ACHN (cell line): ENCODE measurements at regions not wholly inside any gene's neighbourhood (a gene's known extent, or its start where the extent isn't known, plus 50 kb on each side); places are given as distances from the start of the nearest gene placed in this dataset.

Experiments used
- DNase-seq: peaks from one replicate; pipeline ENCODE4 v3.0.0-alpha.2; 2015
- in situ Hi-C: cut with HindIII; loops from 2 replicates; pipeline ENCODE4 v1.10.0; 2017; ENCODE audit warnings: low sequenced_read_pairs, low pct_ligation_motif_present, low pct_unique_long_range_greater_than_20kb

DNA sequence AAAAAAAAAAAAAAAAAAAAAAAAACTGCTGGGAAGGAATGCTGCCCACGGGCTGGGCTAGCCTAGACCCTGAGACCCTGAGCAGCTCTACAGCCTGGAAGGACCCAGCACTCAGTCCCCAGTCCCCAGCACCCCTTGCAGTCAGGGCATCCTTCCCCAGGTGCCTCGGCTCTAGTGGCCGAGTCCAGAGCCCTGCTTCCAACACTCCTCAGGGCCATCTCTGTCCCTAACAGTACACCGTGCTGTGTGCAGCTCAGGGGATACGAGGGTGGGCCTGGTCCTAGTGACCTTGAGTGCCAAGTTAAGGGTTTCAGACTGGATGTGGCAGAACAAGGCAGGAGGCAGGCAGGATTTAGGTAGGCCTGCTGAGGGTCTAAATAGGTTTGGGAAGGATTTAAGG lies 50.2 kb upstream of the LRP8 start:
- in situ Hi-C loops: no loop called here
- no peak for DNase-seq

DNA sequence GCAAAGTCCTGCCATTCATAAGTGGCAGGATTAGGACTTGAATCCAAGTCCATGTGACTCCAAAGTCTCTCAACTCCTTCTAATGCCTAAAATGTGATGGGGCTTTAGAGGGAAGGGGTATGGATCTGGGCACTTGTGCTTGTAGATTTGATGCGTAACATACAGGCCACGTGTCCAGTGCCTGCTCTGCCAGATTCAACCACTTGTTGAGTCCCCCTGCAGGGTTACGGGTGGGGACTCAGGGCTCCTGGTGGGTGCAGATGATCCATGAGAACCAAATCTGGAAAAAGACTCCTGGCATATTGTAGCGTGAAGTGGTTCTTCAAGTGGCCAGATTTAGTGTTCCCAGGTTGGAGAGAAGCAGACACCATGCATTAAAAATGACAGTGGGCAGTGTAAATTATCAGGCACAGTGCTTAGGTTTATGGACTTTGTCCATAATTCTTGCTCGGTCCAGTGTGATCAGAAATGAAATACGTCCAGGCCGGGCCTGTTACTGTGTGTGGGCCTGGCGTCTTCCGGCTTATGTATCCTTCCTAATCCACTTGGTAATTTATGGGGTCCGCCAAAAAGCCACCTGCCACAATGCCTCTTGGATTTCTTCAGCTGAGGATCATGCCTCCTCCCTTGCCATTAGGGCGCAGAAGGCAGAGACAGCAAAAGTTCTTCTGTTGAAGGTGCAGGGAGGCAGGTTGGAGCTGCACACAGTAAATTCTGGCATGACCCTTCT lies 51.2 kb upstream of the LRP8 start:
- DNase-seq: no peak
- in situ Hi-C loops: no loop called here

DNA sequence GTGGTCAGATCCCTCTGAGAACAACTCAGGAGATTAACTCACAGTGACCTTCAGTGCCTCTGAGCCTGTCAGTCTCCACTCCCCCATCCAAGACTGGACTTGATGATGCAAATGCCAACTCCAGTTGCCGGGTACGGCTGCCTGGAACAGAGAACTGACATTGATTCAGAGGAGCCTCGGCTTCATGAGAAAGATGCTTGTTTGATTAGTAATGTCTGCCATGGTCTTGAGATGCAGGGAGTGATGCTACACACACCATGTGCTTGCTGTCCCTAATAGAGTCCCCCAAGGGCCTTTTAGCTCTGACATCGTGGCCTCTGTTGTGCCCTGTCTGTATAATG lies 51.8 kb upstream of the LRP8 start:
- in situ Hi-C loops: no loop called here
- DNase-seq: no peak

DNA sequence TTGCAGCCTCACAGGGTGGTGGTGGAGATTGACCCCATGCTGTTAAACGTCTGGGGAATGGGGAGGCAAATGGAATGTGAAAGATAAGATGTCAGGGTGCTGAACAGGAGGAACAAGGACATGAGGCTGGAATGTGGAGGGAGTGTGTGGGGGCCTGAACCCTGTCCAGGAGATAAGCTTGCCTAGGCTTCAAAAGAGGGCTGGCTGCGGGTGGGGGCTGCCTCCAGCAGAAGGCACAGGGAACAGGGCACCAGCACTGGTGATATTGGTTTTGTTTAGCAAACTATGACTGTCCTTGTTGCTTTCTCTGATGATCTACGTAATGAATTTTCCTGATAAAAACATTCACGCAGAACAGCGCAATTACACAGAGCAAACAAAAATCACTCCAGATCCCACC lies 52.4 kb upstream of the LRP8 start:
- no peak for DNase-seq
- in situ Hi-C loops: no loop called here

DNA sequence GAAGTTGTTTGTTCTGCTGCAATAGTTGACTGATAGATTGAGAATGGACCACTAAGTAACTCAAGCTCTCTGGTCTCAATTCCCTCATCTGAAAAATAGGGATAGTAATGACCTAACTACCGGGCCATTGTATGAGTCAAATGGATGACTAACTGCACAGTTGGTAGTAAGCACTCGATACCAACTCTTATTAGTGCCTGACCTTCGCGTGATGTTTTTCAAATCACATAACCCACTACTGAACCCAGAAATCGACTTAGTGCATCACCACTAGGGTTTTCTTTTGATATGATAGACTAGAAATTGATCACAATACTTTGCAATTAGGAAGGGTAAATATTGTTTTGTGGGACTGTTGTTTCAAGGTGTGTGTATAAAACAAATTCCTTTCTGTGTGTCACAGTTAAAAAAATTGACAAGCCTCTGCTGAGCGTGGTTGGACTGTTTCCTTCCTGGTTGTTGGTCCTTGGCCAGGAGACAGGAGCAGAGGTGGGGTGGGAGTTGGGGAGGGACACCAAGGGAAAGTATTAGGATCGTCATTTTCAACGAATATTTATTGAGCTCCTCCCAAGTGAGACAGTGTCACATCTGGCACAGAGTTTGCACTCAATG lies 54.0 kb upstream of the LRP8 start:
- in situ Hi-C loops: no loop called here
- DNase-seq: peak; percentile 50

DNA sequence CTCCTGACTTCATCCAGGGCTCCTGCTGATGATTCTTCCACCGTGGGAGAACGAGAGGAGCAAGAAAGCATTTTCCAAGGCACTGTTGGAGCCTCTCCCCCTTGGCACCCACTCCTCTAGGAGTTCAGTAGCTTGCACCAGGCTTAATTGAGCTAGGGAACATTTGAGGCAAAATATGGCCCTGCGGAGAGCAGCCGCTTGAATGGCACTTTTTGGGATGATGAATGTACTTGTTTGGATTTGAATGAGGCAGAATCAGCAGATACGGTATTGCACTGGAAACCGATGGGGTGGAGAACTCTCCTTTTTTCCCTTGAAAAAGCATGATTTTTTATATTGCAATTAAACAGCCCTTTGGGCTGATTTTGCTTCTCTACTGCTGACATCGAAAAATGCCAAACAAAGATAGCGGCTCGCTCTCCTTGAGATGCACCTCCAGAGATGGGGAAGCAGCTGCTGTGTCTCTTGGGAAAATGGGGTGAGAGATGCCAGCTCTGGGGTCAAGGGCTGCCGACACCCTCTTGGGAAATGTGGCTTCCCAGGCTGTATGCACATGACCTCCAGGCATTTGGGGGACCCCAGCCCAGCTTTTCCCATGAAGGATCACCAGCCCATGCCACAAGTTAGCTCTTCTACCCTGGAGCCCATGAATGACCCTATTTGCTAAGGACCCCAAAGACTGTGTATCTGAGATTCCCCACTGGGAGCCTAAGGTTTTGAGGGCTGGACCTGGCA lies 55.4 kb upstream of the LRP8 start:
- in situ Hi-C loops: no loop called here
- DNase-seq: no peak

DNA sequence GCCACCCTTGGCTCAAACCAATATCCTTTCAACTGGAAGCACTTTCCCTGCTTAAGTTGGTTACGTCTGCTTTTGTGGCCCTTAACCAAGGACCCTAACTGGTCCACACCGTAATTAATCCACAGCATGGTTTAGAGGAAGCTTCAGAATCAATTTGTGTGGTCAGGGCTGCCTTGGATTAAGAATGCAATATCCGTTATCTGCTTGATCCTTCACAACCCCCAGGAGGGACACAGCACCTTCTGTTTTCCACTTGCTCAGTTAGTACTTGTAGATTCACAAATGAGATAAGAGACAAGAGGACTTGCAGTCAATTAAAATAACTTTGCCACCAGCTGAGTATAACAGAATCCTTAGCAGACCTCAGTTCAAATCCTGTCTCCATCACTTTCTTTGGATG lies 56.9 kb upstream of the LRP8 start:
- DNase-seq: no peak
- in situ Hi-C loops: no loop called here

DNA sequence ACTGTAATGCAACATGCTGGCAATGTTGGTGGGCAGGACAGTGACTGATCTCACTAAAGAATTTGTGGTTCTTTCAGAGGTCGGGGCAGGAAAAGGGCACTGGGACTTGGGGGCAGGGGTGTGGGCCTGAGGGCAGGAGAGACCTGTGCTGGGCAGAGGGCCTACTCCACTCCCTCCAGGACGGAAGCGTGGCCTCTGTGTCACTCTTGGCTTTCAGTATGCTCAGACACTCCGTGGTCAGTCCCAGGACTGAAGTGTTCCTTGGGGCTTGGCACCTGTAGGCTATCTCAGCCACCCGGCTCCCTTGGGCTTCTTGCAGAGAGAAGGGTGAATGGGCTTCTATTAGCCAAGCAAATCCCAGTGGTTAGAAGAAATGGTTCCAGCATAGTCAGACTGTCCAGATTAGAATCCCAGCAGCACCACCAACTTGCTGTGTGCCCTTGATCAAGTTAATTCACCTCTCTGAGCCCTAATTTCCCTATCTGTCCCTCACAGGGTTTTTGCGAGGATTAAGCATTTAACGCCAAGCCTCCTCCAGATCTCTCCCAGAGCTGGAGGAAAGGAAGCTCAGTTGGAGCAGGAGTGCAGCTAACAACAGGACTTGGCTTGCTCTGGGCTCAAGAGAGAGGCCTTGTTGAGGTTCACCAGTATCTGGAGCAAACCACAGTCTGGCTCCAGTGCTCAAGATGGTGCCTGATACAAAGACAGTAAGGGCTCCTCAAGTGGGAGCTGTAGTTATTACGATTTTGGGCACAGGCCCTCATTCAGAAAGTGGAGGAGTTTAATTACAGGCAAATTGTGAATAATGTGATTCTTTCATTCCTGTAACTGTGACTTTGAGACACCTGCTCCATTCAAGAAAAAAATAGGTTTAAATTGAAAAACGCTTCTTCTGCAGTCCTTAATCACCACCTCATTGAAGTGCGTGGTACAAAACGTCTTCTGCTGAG lies 57.7 kb upstream of the LRP8 start:
- in situ Hi-C loops: no loop called here

DNA sequence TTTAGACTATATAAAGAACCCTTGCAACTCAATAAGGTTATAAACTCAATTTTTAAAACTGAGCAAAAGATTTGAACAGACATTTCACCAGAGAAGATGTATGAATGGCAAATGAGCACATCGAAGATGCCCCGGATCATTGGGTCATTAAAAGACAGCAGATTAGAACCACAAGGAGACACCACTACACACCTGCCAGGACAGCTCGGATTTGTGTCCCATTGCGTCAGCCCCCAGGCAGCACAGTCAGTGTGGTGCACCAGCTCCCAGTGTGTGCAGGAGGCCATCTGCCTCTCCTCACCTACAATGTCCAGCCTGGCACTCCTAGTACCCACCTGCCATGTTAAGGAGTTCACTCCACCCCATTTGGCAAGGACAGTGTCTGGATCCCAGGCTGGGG lies 61.1 kb upstream of the LRP8 start:
- no peak for DNase-seq
- in situ Hi-C loops: no loop called here

More for the DNA sequence above, 57.7 kb upstream of the LRP8 start:
- no peak for DNase-seq

DNA sequence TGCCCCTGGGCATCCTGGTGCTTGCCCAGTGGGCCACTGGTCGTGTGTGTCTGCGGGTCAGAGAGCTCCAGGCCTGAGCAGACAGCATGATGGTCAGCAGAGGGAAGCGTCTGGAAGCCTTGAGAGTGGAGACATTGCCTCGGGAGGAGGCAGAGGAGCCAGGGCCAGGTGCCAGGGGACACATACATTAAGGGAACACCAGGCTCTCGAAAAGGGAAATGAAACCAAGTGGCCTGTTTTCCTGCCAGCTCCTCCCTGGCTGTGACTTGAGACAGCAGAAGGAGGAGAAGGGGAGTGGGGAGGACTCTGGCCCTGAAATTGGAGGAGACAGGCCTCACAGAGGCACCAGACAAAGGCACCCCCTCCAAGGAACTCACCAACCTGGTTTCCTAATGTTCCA lies 62.4 kb upstream of the LRP8 start:
- in situ Hi-C loops: no loop called here

DNA sequence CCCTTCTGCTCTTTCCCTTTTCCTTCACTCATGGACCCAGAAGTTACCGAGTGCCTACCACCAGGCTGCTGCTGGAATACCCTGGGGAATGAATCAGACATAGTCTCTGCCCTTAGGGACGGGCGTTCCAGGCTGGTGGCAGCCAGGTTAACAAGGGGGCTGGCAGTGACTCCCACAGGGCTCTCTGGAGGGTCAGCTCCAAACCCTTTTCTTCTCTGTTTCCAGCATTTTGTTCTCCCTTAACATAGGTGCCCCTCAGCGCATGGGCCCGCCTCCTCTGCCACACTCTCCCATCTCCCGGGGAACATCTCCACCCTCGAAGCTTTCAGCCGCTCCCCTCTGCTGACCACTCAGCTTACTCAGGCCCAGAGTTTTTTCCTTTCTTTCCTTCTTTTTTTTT lies 62.9 kb upstream of the LRP8 start:
- in situ Hi-C loops: no loop called here
- no peak for DNase-seq

More for the DNA sequence above, 62.4 kb upstream of the LRP8 start:
- no peak for DNase-seq

DNA sequence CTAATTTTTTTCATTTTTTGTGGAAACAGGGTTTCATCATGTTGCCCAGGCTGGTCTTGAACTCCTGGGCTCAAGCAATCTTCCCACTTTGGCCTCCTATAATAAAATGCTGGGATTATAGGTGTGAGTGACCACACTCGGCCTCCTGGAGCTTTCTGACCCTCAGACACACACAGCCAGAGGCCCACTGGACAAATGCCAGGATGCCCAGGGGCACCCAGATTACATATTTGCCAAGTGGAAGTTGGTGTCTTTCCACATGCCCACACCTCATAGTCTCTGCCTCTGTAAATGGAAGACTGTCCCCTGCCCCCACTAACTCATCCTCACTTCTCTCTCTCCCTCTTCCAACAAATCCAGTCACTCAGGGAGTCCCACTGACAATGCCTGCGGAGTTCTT lies 63.4 kb upstream of the LRP8 start:
- peak; percentile 3 for DNase-seq
- in situ Hi-C loops: no loop called here

DNA sequence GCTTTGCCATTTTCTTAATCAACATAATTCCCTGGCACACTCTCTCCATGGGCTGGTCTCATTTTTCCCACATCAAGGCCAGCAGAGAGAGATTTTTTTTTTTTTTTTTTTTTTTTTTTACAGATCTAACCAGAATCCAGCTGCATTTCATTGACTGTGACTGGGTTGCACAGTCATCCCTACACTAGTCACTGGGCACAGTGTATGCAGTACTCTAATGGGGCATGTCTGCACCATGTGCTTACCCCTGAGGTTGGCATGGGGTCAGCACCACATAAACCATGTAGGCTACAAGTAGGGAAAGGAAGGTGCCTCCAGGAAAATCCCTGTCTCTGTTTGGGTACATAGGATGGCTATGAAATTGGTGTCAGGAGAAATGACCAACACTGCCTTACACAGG lies 64.1 kb upstream of the LRP8 start:
- DNase-seq: peak; percentile 2
- in situ Hi-C loops: no loop called here

DNA sequence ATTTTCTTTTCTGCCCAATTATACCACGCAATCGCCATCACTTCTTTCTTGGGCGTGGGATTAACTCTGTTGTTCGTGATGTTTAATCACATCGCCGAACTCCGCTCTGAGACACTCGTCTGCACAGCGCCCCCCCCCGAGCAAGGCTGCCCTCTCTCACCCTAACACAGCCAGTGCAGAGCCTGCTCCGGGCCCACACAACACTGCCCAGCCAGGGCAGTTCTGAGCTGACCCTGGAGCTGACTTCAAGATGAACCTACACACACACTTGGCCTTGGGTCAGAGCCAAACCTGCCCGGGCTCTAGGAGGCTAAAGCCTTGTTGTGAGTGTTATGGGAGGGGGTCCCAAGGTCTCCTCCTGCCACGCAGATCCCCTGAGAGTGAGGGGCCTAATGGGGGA lies 64.6 kb upstream of the LRP8 start:
- in situ Hi-C loops: no loop called here
- no peak for DNase-seq

DNA sequence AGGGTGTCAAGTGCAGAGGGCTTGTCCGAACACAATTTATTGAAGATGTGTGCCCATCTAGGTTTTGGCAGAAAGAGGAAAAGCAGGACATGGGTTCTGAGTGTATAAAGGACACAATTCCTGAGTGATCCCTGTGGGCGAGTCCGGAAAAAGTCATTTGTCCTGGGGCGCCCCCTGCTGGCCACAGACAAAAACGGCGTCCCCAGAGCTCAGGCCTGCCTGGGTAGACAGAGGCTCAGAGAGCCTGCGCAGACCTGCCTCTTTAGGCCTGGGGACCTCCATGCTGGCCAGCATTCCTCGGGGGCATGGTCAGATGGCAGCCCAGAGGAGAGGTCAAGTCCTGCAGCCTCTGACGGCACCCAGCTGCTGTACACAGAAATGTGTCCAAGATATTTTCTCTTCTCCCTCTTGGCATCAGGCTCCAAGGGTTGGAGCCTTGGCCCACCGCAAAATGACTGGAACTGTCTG lies 65.5 kb upstream of the LRP8 start:
- in situ Hi-C loops: no loop called here
- DNase-seq: peak; percentile 64

DNA sequence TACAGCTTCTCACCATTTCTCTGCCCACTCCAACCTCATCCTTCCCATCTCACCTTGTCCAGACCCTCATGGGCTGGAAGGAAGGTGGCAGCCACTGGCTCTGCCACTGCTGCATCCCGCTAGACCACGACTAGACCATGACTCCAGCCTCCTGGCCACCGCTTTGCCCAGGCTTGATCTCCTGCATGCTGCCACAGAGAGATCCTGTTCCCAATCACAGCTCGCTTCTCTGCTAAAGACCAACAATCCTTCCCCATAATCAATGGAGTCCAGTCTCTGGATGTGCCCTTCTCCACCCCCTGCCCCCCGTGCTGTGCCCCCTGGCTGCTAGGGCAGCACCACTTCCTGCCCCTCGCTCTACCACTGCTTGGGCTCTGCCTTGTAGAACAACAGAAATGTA lies 64.9 kb upstream of the DMRTB1 start:
- in situ Hi-C loops: no loop called here

DNA sequence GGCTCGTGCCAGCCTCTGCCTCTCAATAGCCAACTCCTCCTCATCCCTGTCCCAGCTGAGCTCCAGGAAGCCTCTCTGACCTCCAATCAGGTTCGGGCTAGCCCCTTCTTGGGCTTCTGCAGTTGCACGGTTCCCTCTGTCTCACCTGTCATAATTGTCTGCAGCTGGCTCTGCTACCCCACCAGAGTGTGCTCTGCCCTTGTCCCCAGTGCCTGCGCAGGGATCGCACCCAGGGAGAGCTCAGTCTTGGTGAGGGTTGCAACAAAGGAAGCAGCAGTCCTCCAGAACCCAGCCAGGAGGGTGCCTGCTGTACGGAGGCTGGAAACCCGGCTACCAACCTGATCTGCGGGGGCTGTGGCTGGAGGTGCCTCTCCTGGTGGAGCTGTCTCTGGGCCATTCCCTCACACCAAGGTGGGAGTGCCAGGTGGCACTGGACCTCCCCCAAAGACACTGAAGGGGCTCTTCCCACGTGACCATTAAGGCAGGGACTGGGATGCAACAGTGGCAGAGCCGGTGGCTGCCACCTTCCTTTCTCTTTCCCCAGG lies 63.5 kb upstream of the DMRTB1 start:
- in situ Hi-C loops: no loop called here
- DNase-seq: no peak

More for the DNA sequence above, 64.9 kb upstream of the DMRTB1 start:
- DNase-seq: no peak

DNA sequence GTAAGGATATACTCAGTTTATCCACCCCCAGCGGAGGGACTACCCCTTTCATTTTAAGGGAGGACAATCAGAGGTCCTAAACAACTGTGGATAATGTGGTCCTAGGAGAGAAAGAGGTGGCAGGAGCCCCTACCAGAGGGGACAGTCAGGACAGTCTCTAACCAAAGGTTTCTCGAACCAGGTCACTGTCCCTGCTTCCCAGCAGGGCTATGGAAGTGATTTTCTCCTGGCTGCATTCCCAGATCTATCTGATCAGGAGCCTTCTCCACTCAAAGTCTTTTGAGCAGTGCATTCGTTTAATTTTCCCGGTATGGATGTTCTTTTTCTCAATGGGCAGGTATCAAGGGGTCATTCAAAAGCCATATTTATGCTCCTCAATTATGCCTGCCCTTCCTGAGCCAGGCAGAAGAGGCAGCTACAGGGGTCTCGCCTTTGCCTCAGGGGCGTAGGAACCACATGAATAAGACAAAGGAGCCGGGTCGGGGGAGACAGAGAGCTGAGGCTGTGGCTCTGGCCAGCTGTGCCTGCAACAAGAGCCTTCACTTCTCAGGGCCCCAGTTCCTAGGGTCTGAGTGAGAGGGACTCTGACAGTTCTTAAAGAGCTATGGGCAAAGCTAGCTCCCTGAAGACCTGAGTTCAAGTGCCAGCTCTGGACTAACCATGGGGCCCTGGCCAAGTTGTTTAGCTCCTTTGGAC lies 62.5 kb upstream of the DMRTB1 start:
- in situ Hi-C loops: no loop called here

More for the DNA sequence above, 62.5 kb upstream of the DMRTB1 start:
- no peak for DNase-seq
